HG03196 (cell line): ENCODE measurements at regions not wholly inside any gene's neighbourhood (a gene's known extent, or its start where the extent isn't known, plus 50 kb on each side); places are given as distances from the start of the nearest gene placed in this dataset.
"Not testable (repeated sequence)": the region's sequence is repeated elsewhere in the genome, so short reads cannot be mapped to it uniquely, and the experiment has no call there.

Experiments used
- ATAC-seq: cut with Tn5 transposase; IDR thresholded peaks from one replicate; pipeline ENCODE4 v1.9.1; 2021; ENCODE audit not compliant: unreplicated experiment

- not testable (repeated sequence) for ATAC-seq
Observed at GRCh38 chr4:53877096-53877495, 187.3 kb downstream of the CHIC2 start.

GRCh38 chr4:53866055-53866454 is 198.3 kb downstream of the CHIC2 start:
- ATAC-seq, result no peak

- ATAC-seq, result no peak
Observed at GRCh38 chr4:53865054-53865453, 199.4 kb downstream of the CHIC2 start.

DNA sequence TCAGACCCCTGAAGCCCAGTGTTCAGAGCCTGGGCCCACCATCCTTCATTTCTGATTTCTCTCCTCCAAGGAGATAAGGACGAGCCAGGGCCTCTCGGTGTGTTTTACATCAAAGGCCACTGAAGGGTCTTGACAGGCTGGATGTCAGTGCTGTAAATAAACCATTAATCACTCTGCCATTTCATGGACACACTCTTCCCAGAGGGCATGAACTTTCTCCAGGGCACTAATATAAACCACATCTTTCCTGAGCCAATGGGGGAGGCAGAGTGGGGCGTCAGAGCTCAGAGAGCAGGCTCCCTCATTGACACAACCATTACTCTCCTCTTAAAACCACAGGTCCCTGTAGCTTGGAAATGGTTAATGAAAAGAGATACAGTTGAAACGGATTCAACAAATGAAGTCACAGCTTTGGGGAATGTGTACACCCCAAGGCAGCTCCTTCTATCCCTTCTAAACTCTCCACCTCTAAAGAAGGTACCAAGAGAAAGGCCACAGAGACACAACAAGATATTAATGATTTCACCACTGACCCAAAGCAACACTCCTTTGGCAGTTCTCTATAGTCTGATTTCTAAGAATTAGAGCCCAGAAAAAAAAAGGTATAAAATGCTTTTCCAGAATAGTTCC is 200.6 kb downstream of the CHIC2 start:
- ATAC-seq, result no peak

GRCh38 chr4:53863158-53863557 is 201.2 kb downstream of the CHIC2 start:
- no peak for ATAC-seq

DNA sequence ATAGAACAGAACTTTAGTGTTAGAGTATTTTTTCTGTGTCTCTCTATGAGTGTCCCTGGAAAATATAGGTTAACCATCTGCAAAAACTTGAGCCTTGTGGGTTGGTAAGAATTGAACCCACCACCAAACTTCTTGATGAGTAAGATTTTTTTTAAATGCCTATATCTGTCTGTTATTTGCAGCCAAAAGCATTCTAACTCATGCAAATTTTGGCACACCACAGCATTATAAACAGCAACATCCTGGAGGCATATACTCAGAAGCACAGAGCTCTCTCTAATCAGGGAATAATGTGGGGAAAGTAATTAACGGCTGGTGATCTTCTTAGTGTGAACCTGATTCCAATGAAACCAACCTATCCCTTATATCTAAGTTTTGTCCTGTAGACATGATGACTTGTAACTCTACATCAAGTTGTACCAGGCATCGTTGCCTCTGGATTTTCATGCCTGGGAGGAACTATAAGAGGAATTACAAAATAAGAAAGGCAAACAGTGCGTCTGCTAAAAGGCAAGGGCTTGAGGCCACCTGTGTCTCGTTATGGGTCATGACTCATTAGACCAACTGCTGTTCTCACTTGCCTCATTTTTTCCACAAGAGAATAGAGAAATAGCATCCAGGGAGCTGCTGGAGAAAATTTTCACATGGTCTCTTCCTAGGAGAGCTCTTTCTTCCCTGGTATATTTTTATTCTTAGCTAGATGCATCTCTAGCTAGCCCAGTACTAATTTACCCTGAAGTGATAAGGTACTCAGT is 202.4 kb downstream of the CHIC2 start:
- ATAC-seq, result no peak

DNA sequence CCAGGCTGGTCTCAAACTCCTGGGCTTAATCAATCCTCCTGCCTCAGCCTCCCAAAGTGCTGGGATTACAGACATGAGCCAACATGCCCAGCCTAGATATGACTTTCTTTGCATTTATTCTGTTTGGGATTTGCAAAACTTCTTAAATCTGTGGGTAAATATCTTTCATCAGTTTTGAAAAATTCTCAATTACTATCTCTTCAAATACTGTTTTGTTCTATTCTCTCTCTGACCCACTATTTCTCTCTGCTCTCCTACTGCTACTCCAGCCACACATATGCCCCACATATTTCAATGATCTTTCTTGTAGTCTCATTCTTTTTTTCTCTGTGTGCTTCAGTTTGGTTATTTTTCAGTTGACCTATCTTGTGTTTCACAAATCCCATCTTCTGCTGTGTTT is 205.1 kb downstream of the CHIC2 start:
- ATAC-seq, result no peak

- no peak for ATAC-seq
Observed at GRCh38 chr4:53858744-53859143, 205.7 kb downstream of the CHIC2 start.

- no peak for ATAC-seq
Observed at GRCh38 chr4:53855581-53856250, 208.7 kb downstream of the CHIC2 start.

DNA sequence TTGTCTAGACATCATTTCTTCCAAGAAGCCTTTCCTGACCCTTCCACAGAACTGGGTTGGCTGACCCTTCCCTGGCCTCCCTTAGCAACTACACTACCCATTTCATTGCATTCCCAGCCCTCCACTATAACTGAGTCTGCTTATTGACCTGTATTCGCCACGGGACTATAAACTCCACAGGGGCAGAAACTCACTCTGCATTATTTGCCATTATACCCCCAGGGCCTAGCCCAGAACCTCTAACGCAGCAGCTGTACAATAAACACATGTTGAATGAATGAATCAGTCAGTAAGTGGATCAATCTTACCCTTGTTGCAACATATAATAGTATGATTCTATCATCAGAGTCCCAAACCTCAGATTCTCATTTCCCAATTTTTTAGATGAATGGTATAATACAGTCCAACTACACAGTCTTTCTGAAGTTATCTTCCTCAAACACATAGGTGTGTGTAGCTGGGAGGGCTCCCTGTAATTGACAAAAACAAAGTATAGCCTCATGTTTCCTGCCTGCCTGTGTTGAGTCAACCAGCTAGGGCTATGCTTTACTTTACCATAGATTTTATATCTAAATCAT is 209.3 kb downstream of the CHIC2 start:
- no peak for ATAC-seq

DNA sequence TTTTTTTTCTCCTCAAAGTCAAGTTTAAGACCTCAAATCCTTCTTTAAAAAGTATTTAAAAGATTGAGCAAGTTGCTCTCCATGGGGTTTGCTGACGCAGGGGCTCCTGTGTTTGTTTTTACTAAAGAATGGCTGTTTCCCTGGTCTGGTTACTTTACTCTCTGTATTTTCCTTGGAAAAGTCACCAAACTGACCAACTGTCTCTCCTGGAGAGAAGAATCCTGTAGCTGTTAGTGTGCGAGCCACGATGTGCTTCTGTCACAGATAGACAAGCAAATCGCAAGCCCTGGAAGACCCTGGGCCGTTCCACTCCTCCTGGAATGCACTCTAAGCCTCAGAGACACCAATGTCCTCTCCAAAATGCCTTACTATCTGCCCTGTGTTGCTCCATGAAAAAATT is 212.1 kb downstream of the CHIC2 start:
- no peak for ATAC-seq

DNA sequence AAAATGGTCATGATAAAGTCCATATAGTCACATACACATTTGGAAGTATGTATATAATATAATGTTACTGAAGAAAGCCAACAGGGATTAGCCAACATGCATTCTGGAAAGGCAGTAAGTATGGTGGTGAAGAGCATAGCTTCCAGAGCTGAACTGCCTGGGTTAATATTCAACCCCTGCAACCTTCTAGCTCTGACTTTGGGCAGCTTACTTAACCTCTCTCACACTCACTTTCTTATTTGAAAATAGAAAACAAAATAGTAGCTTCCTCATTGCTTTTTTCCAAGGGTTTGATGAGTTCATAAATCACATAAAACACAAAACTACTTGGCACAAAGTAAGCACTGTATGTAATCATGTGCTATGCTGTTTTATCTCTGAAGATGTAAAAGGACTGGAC is 216.4 kb downstream of the CHIC2 start:
- ATAC-seq, result no peak

GRCh38 chr4:53844551-53844950 is 219.9 kb downstream of the CHIC2 start:
- ATAC-seq, result no peak

DNA sequence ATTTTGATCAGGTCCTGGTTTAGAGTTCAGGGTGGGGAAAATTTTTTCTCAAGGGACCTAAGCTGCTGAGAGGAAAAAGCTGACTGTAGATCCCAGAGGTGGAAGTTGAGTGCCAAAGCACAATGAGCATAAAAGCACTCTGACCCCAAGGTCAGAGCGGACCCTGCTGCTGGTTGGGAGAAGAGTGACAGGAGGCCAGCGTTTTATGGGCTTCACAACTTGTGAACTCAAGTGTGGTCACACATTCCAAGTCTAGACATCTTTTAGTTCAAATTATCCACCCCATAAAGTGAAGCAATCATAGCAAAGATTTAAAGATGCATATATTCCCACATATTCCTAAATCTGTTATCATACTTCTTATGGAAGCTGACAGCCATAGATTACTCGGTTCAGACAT is 220.3 kb downstream of the CHIC2 start:
- no peak for ATAC-seq

- no peak for ATAC-seq
Observed at GRCh38 chr4:53841711-53842110, 222.7 kb downstream of the CHIC2 start.

DNA sequence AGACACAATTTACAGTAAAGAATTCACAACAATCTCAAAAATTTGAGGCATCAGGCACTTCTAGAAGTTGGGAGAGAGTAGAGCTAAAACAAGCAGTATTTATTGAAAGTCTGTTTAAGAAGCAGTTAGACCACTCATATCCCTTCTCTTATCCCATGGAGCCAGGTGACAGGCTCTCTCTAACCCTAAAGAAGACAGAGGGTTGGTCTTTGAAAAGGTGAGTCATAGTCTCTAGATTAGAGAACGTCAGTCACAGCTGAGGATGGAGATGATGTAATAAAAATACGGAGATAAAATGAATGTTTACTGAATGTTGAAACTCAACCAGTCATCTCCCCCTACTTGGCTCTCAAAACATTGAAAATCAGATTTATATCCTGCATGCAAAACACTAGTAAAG is 223.8 kb downstream of the CHIC2 start:
- no peak for ATAC-seq

DNA sequence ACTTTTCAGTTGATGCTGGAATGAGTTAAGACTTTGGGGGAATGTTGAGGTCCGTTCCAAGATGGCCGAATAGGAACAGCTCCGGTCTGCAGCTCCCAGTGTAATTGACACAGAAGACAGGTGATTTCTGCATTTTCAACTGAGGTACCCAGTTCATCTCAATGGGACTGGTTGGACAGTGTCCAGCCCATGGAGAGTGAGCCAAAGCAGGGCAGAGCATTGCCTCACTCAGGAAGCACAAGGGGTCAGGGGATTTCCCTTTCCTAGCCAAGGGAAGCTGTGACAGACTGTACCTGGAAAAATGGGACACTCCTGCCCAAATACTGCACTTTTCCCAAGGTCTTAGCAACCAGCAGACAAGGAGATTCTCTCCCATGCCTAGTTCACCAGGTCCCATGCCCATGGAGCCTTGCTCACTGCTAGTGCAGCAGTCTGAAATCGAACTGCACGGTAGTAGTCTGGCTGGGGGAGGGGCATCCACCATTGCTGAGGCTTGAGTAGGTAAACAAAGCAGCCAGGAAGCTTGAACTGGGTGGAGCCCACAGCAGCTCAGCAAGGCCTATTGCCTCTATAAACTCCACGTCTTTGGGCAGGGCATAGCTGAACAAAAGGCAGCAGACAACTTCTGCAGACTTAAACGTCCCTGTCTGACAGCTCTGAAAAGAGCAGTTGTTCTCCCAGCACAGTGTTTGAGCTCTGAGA is 231.0 kb downstream of the CHIC2 start:
- ATAC-seq, result not testable (repeated sequence)

DNA sequence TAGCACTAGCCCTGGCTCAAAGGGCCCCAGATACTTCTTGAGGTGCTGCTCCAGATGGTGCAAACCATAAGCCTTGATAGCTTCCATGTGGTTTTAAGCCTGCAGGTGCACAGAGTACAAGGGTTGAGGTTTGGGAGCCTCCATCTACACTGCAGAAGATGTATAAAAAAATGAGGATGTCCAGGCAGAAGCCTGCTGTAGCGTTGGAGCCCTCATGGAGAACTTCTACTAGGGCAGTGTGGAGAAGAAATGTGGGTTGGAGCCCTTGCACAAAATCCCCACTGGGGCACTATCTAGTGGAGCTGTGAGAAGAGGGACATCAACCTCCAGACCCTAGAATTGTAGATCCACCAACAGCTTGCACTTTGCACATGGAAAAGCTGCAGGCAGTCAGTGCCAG is 231.9 kb downstream of the CHIC2 start:
- no peak for ATAC-seq

- no peak for ATAC-seq
Observed at GRCh38 chr4:53830511-53830910, 233.9 kb downstream of the CHIC2 start.

GRCh38 chr4:53821179-53821851 is 230.0 kb upstream of the LNX1 start:
- no peak for ATAC-seq

DNA sequence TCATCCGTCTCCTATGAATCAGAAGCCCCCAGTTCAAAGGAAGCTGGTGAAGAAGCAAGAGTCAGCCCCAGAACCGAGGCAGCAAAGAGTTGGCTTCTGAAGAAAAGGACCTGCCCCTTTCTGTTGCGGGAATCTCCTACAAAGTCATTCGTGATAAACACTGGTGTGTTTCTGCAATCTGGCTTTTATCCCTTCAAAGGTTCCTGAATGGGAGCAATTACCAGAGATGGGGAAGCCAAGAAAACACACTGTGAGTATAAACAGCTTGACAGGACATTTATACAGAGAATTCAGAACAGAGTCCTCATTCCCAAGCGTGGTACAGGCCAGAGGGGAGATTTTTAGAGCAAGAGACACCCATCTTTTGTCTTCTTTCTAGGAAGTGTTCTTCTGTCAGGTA is 226.8 kb upstream of the LNX1 start:
- no peak for ATAC-seq
